ENCODE measurements at regions not wholly inside any gene's neighbourhood (a gene's known extent, or its start where the extent isn't known, plus 50 kb on each side); places are given as distances from the start of the nearest gene placed in this dataset.

GRCh38 chr3:36232797-36233489, 147.4 kb upstream of the STAC start:
- TF ChIP-seq CTCF (IDR thresholded peaks at IDR 0.05) = no peak
- TF ChIP-seq POLR2AphosphoS5 (IDR thresholded peaks at IDR 0.05) = no peak
